NCI-H2081 treated with DMSO at 0.1 percent for 48 hours (cell line): ENCODE measurements at regions not wholly inside any gene's neighbourhood (a gene's known extent, or its start where the extent isn't known, plus 50 kb on each side); places are given as distances from the start of the nearest gene placed in this dataset.

Experiments used
- DNase-seq: peaks from one replicate; lab custom pipeline; 2025; lab: John Stamatoyannopoulos, UW

- no peak for DNase-seq
Observed at GRCh38 chr5:144822503-144822902, 651.8 kb downstream of the KCTD16 start.

DNA sequence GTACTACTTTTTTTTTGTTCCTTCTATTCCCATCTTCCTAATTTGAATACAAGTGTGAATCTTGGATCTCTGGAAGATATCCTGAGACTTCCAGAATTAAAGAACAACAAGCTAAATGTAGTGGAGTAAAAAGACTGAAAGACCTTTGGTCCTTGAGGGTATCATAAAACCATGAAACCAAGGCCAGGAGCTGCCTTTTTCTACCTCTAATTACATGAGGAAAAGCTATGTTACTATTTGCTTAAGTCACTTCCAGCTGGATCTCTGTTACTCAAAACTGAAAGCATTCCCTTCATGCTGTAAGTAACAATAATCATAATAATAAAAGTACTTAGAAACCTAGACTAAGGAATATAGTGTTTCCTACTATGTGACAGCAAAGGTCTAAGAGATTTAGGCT, 649.6 kb downstream of the KCTD16 start:
- DNase-seq = no peak

DNA sequence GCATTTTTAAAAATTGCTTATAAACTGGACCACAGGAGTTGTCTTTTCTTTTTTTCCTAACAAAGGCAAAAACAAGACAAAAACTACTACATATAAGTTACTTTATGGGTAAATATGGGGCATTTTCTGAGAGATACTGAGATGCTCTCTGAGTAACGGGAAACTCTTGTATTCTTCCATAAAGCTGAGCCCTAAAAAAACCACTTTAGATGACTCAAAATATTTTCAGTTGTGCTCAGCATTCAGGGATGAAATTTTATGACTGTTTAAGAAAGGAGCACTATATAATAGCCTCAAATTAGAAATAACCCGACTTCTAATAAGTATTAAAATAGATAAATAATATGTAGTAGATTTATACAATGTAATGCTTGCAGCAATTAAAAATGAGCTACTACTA, 644.5 kb downstream of the KCTD16 start:
- no peak for DNase-seq

DNA sequence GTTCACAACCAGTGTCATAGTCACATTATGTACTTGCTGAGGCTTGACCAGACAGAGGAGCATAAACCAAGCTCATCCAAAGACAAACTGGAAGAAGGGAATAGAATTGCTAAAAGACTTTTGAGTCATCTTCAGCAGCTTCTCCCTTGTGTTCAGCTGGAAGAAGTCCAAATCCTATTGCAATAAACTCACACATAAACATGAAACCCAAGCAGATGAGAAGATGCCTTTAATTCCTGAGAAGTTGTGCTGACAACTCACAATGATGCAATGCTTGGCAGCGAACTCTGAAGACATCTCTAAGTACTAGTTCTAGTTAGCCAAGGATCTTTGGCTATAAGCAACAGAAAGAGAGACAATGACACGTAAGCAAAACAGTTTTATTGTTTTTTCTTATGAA, 642.1 kb downstream of the KCTD16 start:
- DNase-seq = no peak

DNA sequence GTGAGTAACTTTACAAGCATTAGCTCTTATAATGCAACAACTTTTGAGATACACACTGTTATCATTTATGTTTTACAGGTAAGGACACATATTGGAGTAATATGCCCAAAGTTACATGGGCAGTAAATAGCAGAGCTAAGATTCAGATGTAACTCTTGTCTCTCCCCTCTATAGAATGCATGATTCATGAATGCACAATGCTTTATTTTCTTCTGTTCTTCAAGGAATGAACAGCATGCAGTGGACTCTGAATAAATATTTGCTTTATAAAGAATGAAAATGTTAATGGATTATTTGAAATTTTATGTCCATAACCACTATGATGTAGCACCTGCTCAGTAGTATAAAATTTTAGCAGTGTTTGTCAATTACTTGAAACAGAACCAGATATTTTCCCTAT, 629.5 kb downstream of the KCTD16 start:
- DNase-seq = no peak

DNA sequence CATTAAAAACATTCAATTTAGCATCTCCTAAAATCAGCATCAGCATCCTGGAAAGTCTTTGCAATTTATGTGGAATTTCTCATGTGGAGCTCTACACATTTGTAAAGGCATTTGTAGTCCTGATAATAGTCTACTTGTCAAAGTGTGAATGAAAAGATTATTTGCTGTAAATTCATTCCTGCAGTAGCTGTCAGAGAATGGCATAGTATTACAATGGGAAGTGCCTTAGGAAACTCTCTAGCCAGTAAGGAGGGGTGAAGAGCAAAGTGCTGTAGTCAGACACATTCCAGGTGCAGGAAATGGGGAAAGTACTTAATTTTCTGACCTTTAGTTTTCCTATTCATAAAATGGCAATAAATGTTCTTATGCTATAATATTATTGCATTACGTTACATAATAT, 627.9 kb downstream of the KCTD16 start:
- no peak for DNase-seq

DNA sequence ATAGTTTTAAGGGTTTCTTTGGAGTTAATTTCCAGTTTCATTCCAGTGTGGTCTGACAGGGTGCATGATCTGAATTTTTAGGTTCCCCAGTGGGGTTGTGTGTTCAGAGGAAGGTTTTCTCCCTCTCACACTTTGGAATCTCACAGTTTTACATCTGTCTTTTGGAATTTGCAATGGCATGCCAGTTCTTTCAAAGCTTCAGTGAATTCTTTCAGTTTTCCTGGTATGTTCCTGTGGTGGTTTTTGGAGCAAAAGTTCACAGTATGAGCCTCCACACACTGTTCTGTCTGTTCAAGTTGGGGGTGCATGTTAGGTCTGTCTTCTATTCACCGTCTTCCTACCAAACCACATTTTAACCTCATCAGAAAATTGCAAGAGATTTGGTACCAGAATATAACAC, 624.2 kb downstream of the KCTD16 start:
- DNase-seq = no peak

DNA sequence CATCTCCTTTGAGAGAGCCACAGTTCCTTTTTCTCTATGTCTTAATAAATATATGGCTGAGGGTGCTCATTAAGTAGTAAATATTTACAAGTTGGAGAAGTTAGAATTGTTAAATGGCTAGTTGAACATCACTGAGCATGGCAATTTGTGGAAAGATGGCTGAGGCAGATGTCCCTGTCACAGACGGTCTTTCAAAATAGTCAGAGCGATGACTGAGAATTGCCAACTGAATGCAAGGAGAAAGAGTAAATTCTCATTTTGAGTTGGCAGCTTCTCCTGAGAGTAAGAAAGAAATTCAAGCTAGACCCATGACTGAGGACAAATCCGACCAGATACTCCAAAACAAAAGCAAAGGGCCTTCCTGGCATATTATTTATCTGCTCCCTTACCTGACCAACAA, 617.9 kb downstream of the KCTD16 start:
- no peak for DNase-seq

DNA sequence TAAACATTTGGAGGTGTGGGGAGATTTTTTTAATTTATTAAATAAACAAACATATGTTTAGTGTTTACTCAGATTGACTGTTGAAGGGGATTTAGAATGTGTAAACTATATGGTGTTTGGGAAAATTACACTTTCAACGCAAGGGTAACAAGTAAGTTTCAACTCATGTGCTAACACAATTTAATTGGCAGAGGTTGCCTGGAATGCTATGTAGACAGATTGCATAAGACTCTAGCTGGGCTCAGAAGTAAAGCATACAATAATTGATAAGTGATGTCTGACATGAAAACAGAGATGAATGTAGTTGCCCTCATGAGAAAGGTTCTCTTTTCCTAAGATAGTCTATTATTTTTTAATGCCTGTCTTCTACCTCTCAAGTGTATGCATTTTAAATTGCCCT, 617.4 kb downstream of the KCTD16 start:
- no peak for DNase-seq

DNA sequence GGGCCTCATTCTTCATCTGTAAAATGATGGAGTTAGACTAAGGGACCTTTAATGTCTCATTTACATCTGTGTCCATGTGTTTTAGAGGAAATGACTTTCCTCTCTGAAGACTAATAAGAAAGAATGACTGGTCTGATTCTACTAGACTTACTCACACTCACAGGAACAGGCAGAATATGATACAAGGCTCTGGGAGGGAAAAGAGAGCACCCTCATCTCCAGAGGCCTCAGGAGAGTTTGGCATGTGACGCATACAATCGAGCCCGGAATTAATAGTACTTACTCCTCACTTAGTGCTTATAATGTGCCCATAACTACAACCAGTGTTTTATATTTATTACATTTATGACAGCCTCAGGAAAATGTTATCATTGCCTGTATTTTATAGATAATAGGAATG, 608.7 kb downstream of the KCTD16 start:
- DNase-seq = no peak

DNA sequence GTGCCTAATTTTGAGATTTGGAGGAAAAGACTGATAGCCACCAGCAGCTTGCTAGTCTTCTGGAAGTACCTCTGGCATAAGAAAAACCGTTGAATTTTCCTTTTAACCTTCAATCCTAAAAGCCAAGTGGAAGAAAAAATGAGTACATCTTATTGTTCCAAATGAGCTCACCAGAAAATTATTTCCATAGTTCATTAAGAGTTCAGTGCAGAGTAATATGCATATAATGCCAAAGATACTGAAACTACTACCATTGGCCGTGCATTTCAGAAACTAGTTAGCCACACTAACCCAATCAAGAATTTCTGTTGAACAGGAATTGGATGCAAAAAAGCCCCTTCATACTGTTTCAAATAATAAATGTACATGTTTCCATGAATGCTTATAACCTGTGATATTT, 607.9 kb downstream of the KCTD16 start:
- no peak for DNase-seq

- DNase-seq = no peak
Observed at GRCh38 chr5:144774197-144774596, 603.5 kb downstream of the KCTD16 start.

GRCh38 chr5:144773628-144774027, 603.0 kb downstream of the KCTD16 start:
- no peak for DNase-seq

GRCh38 chr5:144771802-144772201, 601.1 kb downstream of the KCTD16 start:
- DNase-seq = no peak

DNA sequence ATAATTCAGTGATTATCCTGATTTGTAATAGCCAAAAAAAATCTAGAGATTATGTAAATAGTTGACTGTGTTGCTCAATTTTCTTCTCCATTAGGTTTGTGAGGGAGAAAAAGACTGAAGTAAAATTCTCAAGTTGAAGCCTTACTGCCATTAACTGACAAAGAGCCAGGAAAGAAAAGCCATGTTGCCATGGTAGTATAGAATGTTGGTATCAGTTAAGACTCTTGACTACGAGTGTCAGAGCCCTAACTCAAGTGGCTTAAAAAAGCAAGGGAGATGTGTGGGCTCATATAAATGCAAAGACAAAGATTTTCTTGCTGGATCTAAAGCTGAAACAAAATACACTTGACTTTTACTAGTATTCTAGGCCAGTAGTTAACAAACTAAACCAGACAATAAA, 571.7 kb downstream of the KCTD16 start:
- no peak for DNase-seq

- DNase-seq = no peak
Observed at GRCh38 chr5:144731786-144732185, 561.1 kb downstream of the KCTD16 start.

DNA sequence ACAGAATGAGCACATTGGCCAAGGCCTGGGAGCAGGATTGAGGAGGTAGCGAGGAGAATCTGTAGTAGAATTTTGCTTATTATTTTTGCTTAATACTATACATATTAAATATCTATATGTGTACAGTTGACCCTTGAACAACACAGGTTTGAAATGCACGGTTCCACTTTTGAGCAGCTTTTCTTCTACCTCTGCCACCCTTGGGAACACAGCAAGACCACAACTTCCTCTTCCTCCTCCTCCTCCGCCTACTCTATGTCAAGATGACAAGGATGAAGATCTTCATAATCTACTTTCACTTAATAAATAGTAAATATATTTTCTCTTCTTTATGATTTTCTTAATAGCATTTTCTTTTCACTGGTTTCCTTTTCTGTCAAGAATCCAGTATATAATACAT, 541.4 kb downstream of the KCTD16 start:
- DNase-seq = no peak

GRCh38 chr5:144711172-144711571, 540.5 kb downstream of the KCTD16 start:
- DNase-seq = no peak

- DNase-seq = no peak
Observed at GRCh38 chr5:144710637-144711036, 540.0 kb downstream of the KCTD16 start.

- no peak for DNase-seq
Observed at GRCh38 chr5:144703776-144704175, 533.1 kb downstream of the KCTD16 start.

DNA sequence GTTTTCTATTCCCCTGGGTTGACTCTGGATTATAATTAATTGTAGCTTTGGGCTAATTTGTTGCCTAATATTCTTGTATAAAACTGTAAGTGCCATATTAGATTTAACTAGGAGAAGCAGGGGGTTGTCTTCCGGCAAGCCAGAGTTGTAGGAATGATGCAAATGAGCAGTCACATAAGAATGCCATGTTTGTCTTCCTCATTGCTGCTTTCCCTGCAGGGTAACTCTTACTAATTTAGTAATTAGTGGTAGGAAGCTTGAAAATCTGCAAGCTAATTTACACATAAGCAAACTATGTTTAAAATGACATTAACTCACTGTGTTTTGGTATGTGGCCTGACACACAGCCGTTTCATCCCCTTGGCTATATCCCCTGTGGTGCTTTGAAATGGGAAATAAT, 527.8 kb downstream of the KCTD16 start:
- no peak for DNase-seq

DNA sequence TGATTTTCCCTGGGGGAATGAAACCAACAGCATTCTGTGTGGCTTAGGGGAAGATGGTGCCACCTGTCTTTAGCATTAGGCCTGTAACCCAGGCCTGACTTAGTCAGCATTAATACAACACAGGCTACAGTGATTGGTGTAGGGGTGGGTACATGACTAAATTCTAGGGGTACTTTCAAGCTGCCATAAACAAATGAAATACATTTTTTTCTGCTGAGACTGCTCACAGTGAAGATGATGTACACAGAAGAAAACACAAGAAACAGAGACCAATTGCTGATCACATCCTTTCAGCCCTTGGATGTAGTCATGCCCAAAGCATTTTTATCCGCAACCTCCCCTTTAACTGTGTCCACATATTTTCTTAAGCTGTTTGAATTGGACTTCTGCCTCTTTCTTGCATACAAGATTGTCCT, 527.2 kb downstream of the KCTD16 start:
- no peak for DNase-seq

DNA sequence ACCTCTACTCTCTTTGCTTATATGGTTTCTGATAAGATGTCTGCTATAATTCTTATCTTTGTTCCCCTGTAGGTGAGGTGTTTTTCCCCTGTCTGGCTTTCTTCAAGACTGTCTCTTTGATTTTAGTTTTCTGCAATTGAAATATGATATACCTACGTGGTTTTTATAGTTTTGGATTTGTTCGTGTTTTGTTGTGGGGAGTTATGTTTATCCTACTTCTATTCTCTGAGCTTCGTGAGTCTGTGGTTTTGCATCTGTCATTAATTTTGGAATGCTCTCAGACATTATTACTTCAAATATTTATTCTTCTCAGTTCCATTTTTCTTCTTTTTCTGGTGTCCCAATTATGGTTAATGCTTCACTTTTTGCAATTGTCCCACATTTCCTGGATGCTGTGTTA, 521.3 kb downstream of the KCTD16 start:
- DNase-seq = no peak

- DNase-seq = no peak
Observed at GRCh38 chr5:144684899-144685298, 514.2 kb downstream of the KCTD16 start.

GRCh38 chr5:144680711-144681110, 510.0 kb downstream of the KCTD16 start:
- no peak for DNase-seq
